T-cell (primary cell): ENCODE measurements at regions not wholly inside any gene's neighbourhood (a gene's known extent, or its start where the extent isn't known, plus 50 kb on each side); places are given as distances from the start of the nearest gene placed in this dataset.
A peak's percentile ranks its signal among the peaks of the same experiment; 100 is the strongest.
"Not testable (repeated sequence)": the region's sequence is repeated elsewhere in the genome, so short reads cannot be mapped to it uniquely, and the experiment has no call there.

Experiments used
- ATAC-seq, 4 experiments: fragments of 200-7000 bp in 3 of 4; fragments of 150-1000 bp in 1 of 4; cut with Tn5 transposase; replicated peaks in 1 of 4; 1 replicate in 3 of 4; 2 replicates in 1 of 4; pipeline ENCODE4 v1.10.0; 2021; ENCODE audit warnings: moderate library complexity in 3 of 4, mild to moderate bottlenecking in 2 of 4, moderate number of reproducible peaks in 1 of 4
- CTCF ChIA-PET, 2 donors: fragments of 300-600 bp; sonication (Branson Sonifier 250); formaldehyde crosslinking; loops; one replicate each; lab custom pipeline; 2022; ENCODE audit warnings: antibody characterized with exemption in 2 of 2; lab: Charles Lee
- POLR2A ChIA-PET, 2 donors: fragments of 300-600 bp; sonication (Branson Sonifier 250); formaldehyde crosslinking; loops; one replicate each; lab custom pipeline; 2022; ENCODE audit warnings: antibody characterized with exemption in 2 of 2; lab: Charles Lee
- DNase-seq, 35 experiments: peaks; one replicate each; pipeline versions ENCODE4 v3.0.0 to v3.0.0-alpha.2; 2013 to 2023
- H3K27ac ChIP-seq: one replicate; pipeline ENCODE4 v1.5.1; 2013; ENCODE audit warnings: low read length
- H3K27me3 ChIP-seq, 2 experiments: replicated peaks in 1 of 2; 1 replicate in 1 of 2; 2 replicates in 1 of 2; pipeline versions ENCODE4 v1.6.1 to v1.7.0; 2013; ENCODE audit warnings: low read length in 1 of 2, mixed read lengths in 1 of 2; ENCODE audit not compliant: control insufficient read depth in 2 of 2, insufficient read depth in 2 of 2; ENCODE audit errors: extremely low read depth in 1 of 2
- H3K36me3 ChIP-seq, 2 donors: 1 replicate in 1 of 2; 2 replicates in 1 of 2; pipeline versions ENCODE4 v1.6.1 to v1.7.0; 2013; ENCODE audit warnings: low read length in 1 of 2; ENCODE audit not compliant: control insufficient read depth in 2 of 2, insufficient read depth in 1 of 2; ENCODE audit errors: extremely low read depth in 1 of 2
- H3K4me1 ChIP-seq, 2 experiments: 1 replicate in 1 of 2; 2 replicates in 1 of 2; pipeline versions ENCODE4 v1.6.1 to v1.7.0; 2013; ENCODE audit warnings: low read length in 2 of 2, mixed read lengths in 1 of 2; ENCODE audit not compliant: insufficient read depth in 2 of 2, control insufficient read depth in 1 of 2; ENCODE audit errors: extremely low read depth in 1 of 2
- H3K4me3 ChIP-seq, 2 donors: 1 replicate in 1 of 2; 2 replicates in 1 of 2; pipeline versions ENCODE4 v1.5.1 to v1.7.0; 2013; ENCODE audit warnings: mild to moderate bottlenecking in 2 of 2, low read length in 1 of 2, moderate library complexity in 1 of 2; ENCODE audit not compliant: control insufficient read depth in 1 of 2; ENCODE audit errors: extremely low read depth in 1 of 2
- H3K9me3 ChIP-seq: 2 replicates; pipeline ENCODE4 v1.7.0; 2013
- H3K27ac Mint-ChIP-seq, 2 donors: one replicate each; pipeline ENCODE4 v1.8.0; 2020 to 2021; ENCODE audit warnings: mild to moderate bottlenecking in 2 of 2, mixed read lengths in 2 of 2
- H3K27me3 Mint-ChIP-seq, 2 donors: one replicate each; pipeline ENCODE4 v1.8.0; 2021 to 2022; ENCODE audit warnings: mixed read lengths in 2 of 2
- H3K36me3 Mint-ChIP-seq: one replicate; pipeline ENCODE4 v1.8.0; 2021; ENCODE audit warnings: mixed read lengths
- H3K4me1 Mint-ChIP-seq, 3 donors: one replicate each; pipeline ENCODE4 v1.8.0; 2020 to 2022; ENCODE audit warnings: mixed read lengths in 3 of 3, mild to moderate bottlenecking in 1 of 3
- H3K4me3 Mint-ChIP-seq, 3 donors: one replicate each; pipeline ENCODE4 v1.8.0; 2020 to 2022; ENCODE audit warnings: mild to moderate bottlenecking in 3 of 3, mixed read lengths in 3 of 3, moderate library complexity in 3 of 3
- H3K9me3 Mint-ChIP-seq, 3 donors: one replicate each; pipeline ENCODE4 v1.8.0; 2020 to 2022; ENCODE audit warnings: mixed read lengths in 3 of 3
- WGBS: methylation state at CpG from one replicate; pipeline ENCODE4 v1.1.5; 2013; ENCODE audit warnings: missing lambda C conversion rate; ENCODE audit not compliant: insufficient coverage; 5-methylcytosine and 5-hydroxymethylcytosine counted together

- CTCF ChIA-PET, result not testable (repeated sequence)
- WGBS, result no CpG with 5 or more reads among the region's 1 CpG
Measured at GRCh38 chr9:41075671-41076070, 52.8 kb downstream of the FOXD4L6 start.

GRCh38 chr9:41074356-41074942 lies 54.0 kb downstream of the FOXD4L6 start:
- H3K27ac ChIP-seq, H3K9me3 Mint-ChIP-seq, CTCF ChIA-PET, H3K36me3 Mint-ChIP-seq, POLR2A ChIA-PET, H3K4me1 ChIP-seq, H3K27me3 ChIP-seq, H3K27ac Mint-ChIP-seq, H3K9me3 ChIP-seq, H3K36me3 ChIP-seq: not testable (repeated sequence)
- peak; percentile 53 to 63 (median 56) for ATAC-seq
- Mint-ChIP-seq H3K4me3 (peak overlapping the region; percentile 54 to 67 (median 66)), H3K4me1 (peaks cover 7 to 13% (median 10%) of the 10 kb centered on the region in 3 donors), H3K27me3 (peaks cover 17 to 32% of the 10 kb centered on the region in 2 donors)
- WGBS, result 11% methylated on average over 46 of the region's 63 CpGs
- peak in 3 of 35 experiments; percentile 8 to 28 (median 15) for DNase-seq
- H3K4me3 ChIP-seq, result peak overlapping the region in 1 of 2 donors; percentile 21

More at GRCh38 chr9:41075671-41076070, 52.8 kb downstream of the FOXD4L6 start:
- ATAC-seq, H3K27ac Mint-ChIP-seq, H3K36me3 ChIP-seq, H3K27ac ChIP-seq, H3K36me3 Mint-ChIP-seq, H3K4me1 ChIP-seq, H3K4me3 ChIP-seq, H3K9me3 ChIP-seq, DNase-seq, H3K9me3 Mint-ChIP-seq, POLR2A ChIA-PET, H3K27me3 ChIP-seq: not testable (repeated sequence)
- Mint-ChIP-seq H3K4me1 (peaks cover 7 to 13% (median 10%) of the 10 kb centered on the region in 3 donors), H3K4me3 (peak overlapping the region in 2 of 3 donors; percentile 66 to 67), H3K27me3 (peaks cover 17 to 32% of the 10 kb centered on the region in 2 donors)

- H3K9me3 Mint-ChIP-seq, H3K4me1 ChIP-seq, ATAC-seq, H3K4me3 ChIP-seq, H3K27ac Mint-ChIP-seq, H3K27ac ChIP-seq, H3K36me3 Mint-ChIP-seq, H3K36me3 ChIP-seq, H3K9me3 ChIP-seq, H3K27me3 ChIP-seq, CTCF ChIA-PET, POLR2A ChIA-PET, DNase-seq: not testable (repeated sequence)
- peak overlapping the region; percentile 32 to 60 (median 44) for H3K4me3 Mint-ChIP-seq
- peaks cover 7 to 13% (median 10%) of the 10 kb centered on the region in 3 donors for H3K4me1 Mint-ChIP-seq
- 46% methylated on average over 16 of the region's 39 CpGs for WGBS
- peaks cover 17 to 34% of the 10 kb centered on the region in 2 donors for H3K27me3 Mint-ChIP-seq
Measured at GRCh38 chr9:41073471-41074243, 54.8 kb downstream of the FOXD4L6 start.

GRCh38 chr9:41064125-41064795 lies 64.2 kb downstream of the FOXD4L6 start:
- H3K36me3 ChIP-seq, H3K27ac ChIP-seq, H3K36me3 Mint-ChIP-seq, H3K9me3 Mint-ChIP-seq, CTCF ChIA-PET, H3K27me3 Mint-ChIP-seq, H3K4me1 ChIP-seq, H3K9me3 ChIP-seq, POLR2A ChIA-PET, H3K4me3 ChIP-seq, H3K27me3 ChIP-seq: not testable (repeated sequence)
- peaks cover 9 to 13% (median 10%) of the 10 kb centered on the region in 3 donors for H3K4me1 Mint-ChIP-seq
- DNase-seq (peak in 30 of 35 experiments; percentile 3 to 65 (median 30)), ATAC-seq (peak; percentile 73 to 88 (median 85))
- peak overlapping the region; percentile 42 to 49 for H3K27ac Mint-ChIP-seq
- no CpG with 5 or more reads among the region's 8 CpGs for WGBS
- peak overlapping the region; percentile 22 to 67 (median 29) for H3K4me3 Mint-ChIP-seq

GRCh38 chr9:41063243-41063642 lies 65.2 kb downstream of the FOXD4L6 start:
- H3K4me1 ChIP-seq, H3K27ac ChIP-seq, ATAC-seq, H3K27ac Mint-ChIP-seq, POLR2A ChIA-PET, H3K36me3 Mint-ChIP-seq, H3K27me3 ChIP-seq, H3K4me3 ChIP-seq, H3K27me3 Mint-ChIP-seq, CTCF ChIA-PET, H3K9me3 Mint-ChIP-seq, DNase-seq, H3K36me3 ChIP-seq, H3K9me3 ChIP-seq, H3K4me3 Mint-ChIP-seq: not testable (repeated sequence)
- WGBS, result no CpG with 5 or more reads among the region's 5 CpGs
- peaks cover 9 to 13% (median 10%) of the 10 kb centered on the region in 3 donors for H3K4me1 Mint-ChIP-seq

GRCh38 chr9:41059603-41060002 lies 68.9 kb downstream of the FOXD4L6 start:
- H3K4me3 Mint-ChIP-seq, H3K27me3 Mint-ChIP-seq, H3K9me3 Mint-ChIP-seq, DNase-seq, H3K4me3 ChIP-seq, H3K27ac Mint-ChIP-seq, H3K36me3 ChIP-seq, H3K27ac ChIP-seq, H3K4me1 ChIP-seq, POLR2A ChIA-PET, H3K27me3 ChIP-seq, H3K9me3 ChIP-seq, ATAC-seq, CTCF ChIA-PET: not testable (repeated sequence)
- WGBS, result no CpG with 5 or more reads among the region's 1 CpG
- peaks cover 9 to 12% (median 9%) of the 10 kb centered on the region in 3 donors for H3K4me1 Mint-ChIP-seq
- H3K36me3 Mint-ChIP-seq, result peaks cover 20% of the 10 kb centered on the region
